DOHH2 (cell line): ENCODE measurements at regions not wholly inside any gene's neighbourhood (a gene's known extent, or its start where the extent isn't known, plus 50 kb on each side); places are given as distances from the start of the nearest gene placed in this dataset.

Source experiments
- H3F3A ChIP-seq: fragments of 200-600 bp; sonication (generic), shearing (Covaris generic); 2 replicates; pipeline ENCODE4 v1.6.0; 2016; ENCODE audit warnings: antibody characterized with exemption, mild to moderate bottlenecking; ENCODE audit not compliant: control insufficient read depth, insufficient read depth
- H3K27ac ChIP-seq: fragments of 200-600 bp; sonication (generic); 2 replicates; pipeline ENCODE4 v1.5.1; 2014; ENCODE audit warnings: low read depth, mild to moderate bottlenecking, low read length, moderate library complexity
- H3K27me3 ChIP-seq: fragments of 200-600 bp; sonication (generic); 2 replicates; pipeline ENCODE4 v1.6.1; 2014; ENCODE audit warnings: mild to moderate bottlenecking, low read length, mixed read lengths; ENCODE audit not compliant: control insufficient read depth
- H3K36me3 ChIP-seq: fragments of 200-600 bp; sonication (generic); 2 replicates; pipeline ENCODE4 v1.6.1; 2014; ENCODE audit warnings: mild to moderate bottlenecking, low read length, moderate library complexity, mixed read lengths; ENCODE audit not compliant: control insufficient read depth
- H3K4me1 ChIP-seq: fragments of 200-600 bp; sonication (generic); 2 replicates; pipeline ENCODE4 v1.6.1; 2014; ENCODE audit warnings: mild to moderate bottlenecking, low read length, mixed read lengths; ENCODE audit not compliant: control insufficient read depth
- H3K4me2 ChIP-seq: fragments of 200-600 bp; sonication (generic); 2 replicates; pipeline ENCODE4 v1.6.0; 2014; ENCODE audit warnings: mild to moderate bottlenecking, low read length, moderate library complexity
- H3K4me3 ChIP-seq: fragments of 200-600 bp; sonication (generic); 2 replicates; pipeline ENCODE4 v1.5.1; 2014; ENCODE audit warnings: mild to moderate bottlenecking, low read length, mixed read lengths
- H3K79me2 ChIP-seq: fragments of 200-600 bp; sonication (generic); 2 replicates; pipeline ENCODE4 v1.6.1; 2014; ENCODE audit warnings: mild to moderate bottlenecking, low read length, mixed read lengths; ENCODE audit not compliant: control insufficient read depth
- H3K9me2 ChIP-seq: fragments of 200-600 bp; sonication (generic); replicated peaks from 2 replicates; pipeline ENCODE4 v1.6.1; 2014; ENCODE audit warnings: mild to moderate bottlenecking, low read length, mixed read lengths; ENCODE audit not compliant: control insufficient read depth
- H3K9me3 ChIP-seq: fragments of 200-600 bp; sonication (generic); 2 replicates; pipeline ENCODE4 v1.6.1; 2014; ENCODE audit warnings: antibody characterized with exemption, low read length, mixed read lengths; ENCODE audit not compliant: control insufficient read depth, insufficient read depth
- H4K20me1 ChIP-seq: fragments of 200-600 bp; sonication (generic); 2 replicates; pipeline ENCODE4 v1.6.0; 2014; ENCODE audit warnings: low read depth, mild to moderate bottlenecking, antibody characterized with exemption, low read length, moderate library complexity; ENCODE audit not compliant: control insufficient read depth, insufficient read depth
- EZH2phosphoT487 ChIP-seq: fragments of 200-600 bp; sonication (generic); IDR thresholded peaks from 2 replicates; pipeline ENCODE4 v1.6.1; 2017; ENCODE audit warnings: borderline replicate concordance, mild to moderate bottlenecking, antibody characterized with exemption, low read length, moderate library complexity, mixed read lengths
- TF ChIP-seq, protein P1 (sequence below): fragments of 200-600 bp; sonication (generic); IDR thresholded peaks from one replicate; pipeline ENCODE4 v1.5.1; 2014; ENCODE audit warnings: antibody characterized with exemption, mild to moderate bottlenecking, low read depth, low read length; ENCODE audit not compliant: poor library complexity, severe bottlenecking

DNA sequence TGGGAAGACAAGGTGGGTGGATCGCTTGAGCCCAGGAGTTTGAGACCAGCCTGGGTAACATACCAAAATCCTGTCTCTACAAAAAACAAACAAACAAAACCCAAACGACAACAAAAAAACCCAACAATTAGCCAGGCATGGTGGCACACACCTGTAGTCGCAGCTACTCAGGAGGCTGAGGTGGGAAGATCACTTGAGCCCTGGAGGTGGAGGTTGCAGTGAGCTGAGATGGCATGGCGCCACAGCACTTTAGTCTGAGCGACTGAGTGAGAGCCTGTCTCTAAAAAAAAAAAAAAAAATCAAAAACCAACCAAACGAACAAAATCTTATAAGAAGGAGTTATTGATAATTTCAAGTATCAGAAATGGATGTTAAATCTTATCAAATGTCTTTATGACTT, 114.9 kb downstream of the CDH26 start:
- Histone ChIP-seq H3K4me1 (no peaks in the 10 kb centered on the region), H3K27ac (no peak overlapping the region), H3K36me3 (no peaks in the 10 kb centered on the region), H3K4me3 (no peak overlapping the region), H3K9me2 (no peaks in the 10 kb centered on the region), H3K79me2 (no peaks in the 10 kb centered on the region), H3F3A (no peaks in the 10 kb centered on the region), H4K20me1 (no peaks in the 10 kb centered on the region), H3K9me3 (no peaks in the 10 kb centered on the region), H3K4me2 (no peak overlapping the region), H3K27me3 (no peaks in the 10 kb centered on the region)
- TF ChIP-seq, protein P1, sequence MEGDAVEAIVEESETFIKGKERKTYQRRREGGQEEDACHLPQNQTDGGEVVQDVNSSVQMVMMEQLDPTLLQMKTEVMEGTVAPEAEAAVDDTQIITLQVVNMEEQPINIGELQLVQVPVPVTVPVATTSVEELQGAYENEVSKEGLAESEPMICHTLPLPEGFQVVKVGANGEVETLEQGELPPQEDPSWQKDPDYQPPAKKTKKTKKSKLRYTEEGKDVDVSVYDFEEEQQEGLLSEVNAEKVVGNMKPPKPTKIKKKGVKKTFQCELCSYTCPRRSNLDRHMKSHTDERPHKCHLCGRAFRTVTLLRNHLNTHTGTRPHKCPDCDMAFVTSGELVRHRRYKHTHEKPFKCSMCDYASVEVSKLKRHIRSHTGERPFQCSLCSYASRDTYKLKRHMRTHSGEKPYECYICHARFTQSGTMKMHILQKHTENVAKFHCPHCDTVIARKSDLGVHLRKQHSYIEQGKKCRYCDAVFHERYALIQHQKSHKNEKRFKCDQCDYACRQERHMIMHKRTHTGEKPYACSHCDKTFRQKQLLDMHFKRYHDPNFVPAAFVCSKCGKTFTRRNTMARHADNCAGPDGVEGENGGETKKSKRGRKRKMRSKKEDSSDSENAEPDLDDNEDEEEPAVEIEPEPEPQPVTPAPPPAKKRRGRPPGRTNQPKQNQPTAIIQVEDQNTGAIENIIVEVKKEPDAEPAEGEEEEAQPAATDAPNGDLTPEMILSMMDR, result no peak
- no peak for TF ChIP-seq EZH2phosphoT487

DNA sequence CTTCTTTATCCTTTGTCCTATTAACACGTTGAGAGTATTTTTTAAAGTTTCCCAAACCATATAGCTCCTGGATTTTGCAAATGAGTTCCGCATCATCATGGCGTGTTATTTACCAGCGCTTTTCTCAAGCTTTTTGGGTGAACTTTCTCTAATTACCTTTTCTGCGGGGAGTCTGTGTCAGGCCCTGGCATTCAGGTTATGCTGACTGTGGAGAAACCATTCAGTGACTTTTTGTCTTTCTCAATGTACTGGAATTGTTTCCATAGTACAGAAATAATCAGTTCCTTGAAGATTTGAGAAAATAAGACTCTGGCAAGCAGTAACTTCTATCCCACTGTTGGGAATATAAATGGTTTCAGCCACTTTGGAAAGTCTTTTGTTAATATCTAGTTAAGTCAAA, 115.3 kb downstream of the CDH26 start:
- H3K36me3 ChIP-seq, result no peaks in the 10 kb centered on the region
- H3K9me2 ChIP-seq, result no peaks in the 10 kb centered on the region
- no peaks in the 10 kb centered on the region for H3F3A ChIP-seq
- TF ChIP-seq, protein P1, result no peak
- TF ChIP-seq EZH2phosphoT487, result no peak
- no peaks in the 10 kb centered on the region for H3K9me3 ChIP-seq
- no peak overlapping the region for H3K27ac ChIP-seq
- no peaks in the 10 kb centered on the region for H3K79me2 ChIP-seq
- no peaks in the 10 kb centered on the region for H4K20me1 ChIP-seq
- no peak overlapping the region for H3K4me2 ChIP-seq
- H3K4me1 ChIP-seq, result no peaks in the 10 kb centered on the region
- no peak overlapping the region for H3K4me3 ChIP-seq
- no peaks in the 10 kb centered on the region for H3K27me3 ChIP-seq

DNA sequence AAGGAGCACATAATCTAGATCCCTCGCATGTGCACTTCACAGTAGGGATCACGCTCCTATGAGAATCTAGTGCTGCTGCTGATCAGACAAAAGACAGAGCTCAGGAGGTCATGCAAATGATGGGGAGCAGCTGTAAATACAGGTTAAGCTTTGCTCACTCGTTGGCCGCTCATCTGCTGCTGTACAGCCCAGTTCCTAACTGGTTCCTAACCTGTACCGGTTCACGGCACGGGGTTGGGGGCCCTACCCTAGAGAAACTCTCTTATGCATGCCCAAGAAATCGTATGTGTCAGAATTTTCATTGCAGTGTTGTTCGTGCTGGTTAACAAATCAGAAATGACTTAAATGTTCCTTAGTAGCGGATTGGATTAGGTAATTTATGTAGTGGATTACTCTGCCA, 116.1 kb downstream of the CDH26 start:
- H3K36me3 ChIP-seq, result no peaks in the 10 kb centered on the region
- H3K9me2 ChIP-seq, result no peaks in the 10 kb centered on the region
- no peak overlapping the region for H3K4me3 ChIP-seq
- no peak for TF ChIP-seq EZH2phosphoT487
- TF ChIP-seq, protein P1, result no peak
- no peaks in the 10 kb centered on the region for H3F3A ChIP-seq
- no peak overlapping the region for H3K4me2 ChIP-seq
- no peak overlapping the region for H3K27ac ChIP-seq
- no peaks in the 10 kb centered on the region for H3K4me1 ChIP-seq
- no peaks in the 10 kb centered on the region for H3K79me2 ChIP-seq
- no peaks in the 10 kb centered on the region for H4K20me1 ChIP-seq
- H3K9me3 ChIP-seq, result no peaks in the 10 kb centered on the region
- no peaks in the 10 kb centered on the region for H3K27me3 ChIP-seq
